Fibroblast of skin of right quadriceps (primary cell): ENCODE measurements at regions not wholly inside any gene's neighbourhood (a gene's known extent, or its start where the extent isn't known, plus 50 kb on each side); places are given as distances from the start of the nearest gene placed in this dataset.
"Not testable (repeated sequence)": the region's sequence is repeated elsewhere in the genome, so short reads cannot be mapped to it uniquely, and the experiment has no call there.

Experiments used
- DNase-seq: peaks from one replicate; pipeline ENCODE4 v3.0.0-alpha.2; 2013

DNA sequence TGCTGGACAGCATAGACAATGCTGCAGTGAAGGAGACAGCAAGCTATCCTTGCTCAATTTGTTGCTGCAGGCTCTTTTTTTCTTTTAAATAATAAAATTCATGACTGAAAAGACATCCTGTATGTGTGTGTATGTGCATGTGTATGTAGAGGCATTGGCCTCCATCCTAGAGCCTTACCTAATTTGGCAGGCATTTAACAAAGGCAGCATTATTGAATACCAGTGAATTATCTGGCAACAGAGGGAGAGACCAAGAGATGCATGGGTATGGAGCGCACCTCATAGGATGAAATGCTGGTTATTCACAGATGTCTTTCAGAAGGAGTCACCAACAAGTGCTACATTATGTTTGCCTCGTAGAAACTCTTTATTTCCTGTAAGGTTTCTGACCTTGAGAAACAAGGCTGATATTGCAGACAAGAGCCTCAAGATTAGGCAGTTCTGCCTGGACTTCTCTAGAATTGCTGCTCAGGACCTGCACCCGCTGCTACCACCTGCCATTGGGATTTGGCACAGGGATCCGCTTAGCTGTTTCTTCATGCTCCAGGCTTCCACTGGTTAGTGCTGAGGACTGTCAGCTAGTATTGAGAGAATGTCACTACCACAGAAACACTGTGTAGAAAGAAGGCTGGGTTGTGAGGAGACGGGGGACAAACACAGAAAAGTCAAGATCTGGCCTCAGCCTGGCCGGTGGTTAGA is 247.7 kb upstream of the RFX3 start:
- no peak for DNase-seq

DNA sequence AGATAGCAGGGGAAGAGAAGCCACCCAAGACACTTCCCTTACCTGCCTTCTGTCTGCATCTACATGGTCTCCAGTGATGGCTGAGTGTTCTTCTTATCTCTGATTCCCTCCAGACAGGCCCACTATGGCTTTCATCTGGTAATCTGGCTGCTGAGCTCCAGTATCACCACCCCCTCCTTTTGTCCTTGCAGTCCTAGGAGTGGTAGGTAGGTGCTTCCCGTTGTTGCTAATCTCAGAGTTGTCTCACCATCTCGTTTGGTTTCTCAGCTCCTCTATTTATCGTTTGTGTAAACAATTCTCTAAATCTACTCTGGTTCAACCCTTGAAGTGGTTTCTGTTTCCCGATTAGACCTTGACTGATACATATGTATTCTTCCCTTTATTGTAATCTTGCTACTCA is 243.8 kb upstream of the RFX3 start:
- no peak for DNase-seq

GRCh38 chr9:3768712-3769457 is 243.1 kb upstream of the RFX3 start:
- DNase-seq: peak; percentile 69

DNA sequence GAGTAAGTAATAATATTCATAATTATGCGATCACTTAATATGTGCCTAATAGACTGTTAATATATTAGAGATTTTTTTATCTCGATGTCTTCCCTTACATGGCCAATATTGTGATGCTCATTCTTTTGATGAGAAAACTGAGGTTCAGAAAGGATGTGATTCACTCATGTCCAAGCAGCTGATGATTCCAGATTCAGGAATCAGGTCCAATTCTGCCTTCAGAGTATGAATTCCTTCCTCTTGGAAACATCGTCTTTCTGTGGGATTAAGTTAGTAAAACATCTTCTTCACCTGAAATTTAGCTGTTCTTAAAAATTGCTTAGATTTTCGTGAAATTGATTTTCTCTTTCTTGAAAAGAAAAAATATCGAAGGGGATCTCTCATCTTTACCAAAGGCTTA is 242.5 kb upstream of the RFX3 start:
- peak; percentile 64 for DNase-seq

- no peak for DNase-seq
Measured at GRCh38 chr9:3762076-3762475, 236.3 kb upstream of the RFX3 start.

DNA sequence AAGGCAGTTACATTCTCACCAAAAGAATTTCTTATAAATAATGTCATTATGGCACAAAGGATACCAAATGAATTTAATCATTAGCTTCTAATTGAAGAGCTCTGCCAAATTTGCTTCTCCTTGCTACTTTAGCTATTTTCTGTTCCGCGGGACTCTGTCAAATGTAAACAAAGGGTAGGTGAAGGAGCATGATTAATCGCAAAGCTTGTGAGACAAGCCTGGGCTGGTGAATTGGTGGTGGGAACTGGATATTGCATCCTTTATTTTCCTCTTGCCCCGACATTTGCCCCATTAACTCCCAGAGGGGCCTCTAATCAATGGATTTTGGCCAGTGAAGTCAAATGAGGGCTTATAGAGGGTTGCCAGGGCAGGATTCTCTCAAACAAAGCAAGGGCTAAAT is 234.2 kb upstream of the RFX3 start:
- no peak for DNase-seq

DNA sequence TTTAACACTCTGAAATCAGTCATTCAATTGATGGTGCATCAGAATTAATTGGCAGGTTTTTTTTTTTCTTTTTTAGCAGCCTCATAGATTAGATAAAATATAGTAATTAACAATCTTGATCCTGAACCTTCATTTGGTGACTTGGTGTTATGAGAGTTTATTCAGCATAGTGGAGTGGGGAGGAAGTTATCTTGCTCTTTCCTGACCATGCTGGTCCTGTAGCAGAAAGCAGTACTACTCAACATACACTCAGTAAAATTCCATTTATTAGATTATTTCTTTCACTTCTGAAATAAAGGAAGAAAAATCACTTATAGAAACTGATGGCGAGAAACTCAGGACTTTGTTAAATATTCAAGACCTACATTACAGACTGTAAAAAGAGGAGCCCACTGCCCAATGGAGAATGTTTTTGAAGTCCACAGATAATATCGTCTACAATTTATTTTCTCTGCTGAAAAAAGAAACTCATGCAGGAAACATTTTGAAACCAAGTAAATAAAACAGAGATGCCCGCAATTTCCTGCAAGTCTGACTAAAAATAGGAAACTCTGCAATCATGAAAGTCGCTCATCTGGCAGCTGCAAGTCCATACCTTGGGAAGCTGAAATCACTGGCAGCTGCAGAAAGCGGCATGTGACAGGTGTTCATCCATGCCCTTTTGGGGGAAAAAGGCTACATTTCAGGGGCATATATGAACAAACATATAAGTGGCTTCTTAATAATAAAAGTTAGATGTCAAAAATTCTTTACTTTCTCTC is 233.2 kb upstream of the RFX3 start:
- DNase-seq: peak; percentile 28

DNA sequence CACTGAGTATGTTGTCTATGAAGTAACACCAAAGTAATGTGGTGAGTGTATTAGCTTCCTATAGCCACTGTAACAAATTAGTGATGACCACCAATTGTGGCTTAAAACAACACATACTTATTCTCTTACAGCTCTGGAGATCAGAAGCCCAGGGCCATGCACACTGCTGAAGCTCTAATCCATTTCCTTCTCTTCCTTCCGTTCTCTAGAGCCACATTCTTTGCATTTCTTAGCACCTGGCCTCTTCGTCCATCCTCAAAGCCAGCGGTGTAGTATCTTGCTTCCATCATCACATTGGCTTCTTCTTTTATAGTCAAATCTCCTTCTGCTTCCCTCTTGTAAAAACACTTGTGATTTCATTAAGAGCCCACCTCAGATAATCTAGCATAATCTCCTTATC is 230.3 kb upstream of the RFX3 start:
- DNase-seq: no peak

DNA sequence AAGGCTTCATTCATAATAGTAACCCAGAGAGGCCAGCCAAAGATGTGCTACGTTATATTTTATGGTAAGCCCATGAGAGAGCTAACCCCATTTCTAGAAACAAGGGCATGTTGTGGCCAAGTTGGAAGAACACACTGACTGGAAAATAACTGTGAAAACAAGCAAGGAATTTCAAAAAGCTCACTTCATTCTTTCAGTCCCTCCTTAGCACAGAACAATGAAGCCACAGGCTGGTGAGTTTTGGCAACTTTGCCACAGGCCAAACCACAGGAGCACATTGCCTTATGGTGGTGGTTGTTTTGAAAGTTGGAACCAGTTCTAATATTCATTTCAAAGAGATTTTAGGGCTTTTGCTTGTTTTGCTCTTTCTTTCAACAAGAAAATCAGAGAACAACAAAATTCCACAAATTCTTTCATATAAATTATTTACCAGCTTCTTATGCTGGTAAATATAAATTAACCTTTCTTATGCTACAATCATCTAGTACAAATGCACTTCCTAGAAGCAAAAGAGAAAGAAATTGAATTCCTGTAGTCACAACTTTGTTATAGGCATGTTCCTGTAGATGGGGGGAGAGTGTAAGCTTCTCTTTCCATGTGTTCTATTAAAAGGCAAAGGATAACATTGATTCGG is 225.4 kb upstream of the RFX3 start:
- DNase-seq: peak; percentile 63

- no peak for DNase-seq
Measured at GRCh38 chr9:3750321-3750720, 224.5 kb upstream of the RFX3 start.

GRCh38 chr9:3746296-3747275 is 220.8 kb upstream of the RFX3 start:
- DNase-seq: peak; percentile 91

GRCh38 chr9:3743901-3744413 is 218.2 kb upstream of the RFX3 start:
- no peak for DNase-seq

- no peak for DNase-seq
Measured at GRCh38 chr9:3742586-3742985, 216.8 kb upstream of the RFX3 start.

- DNase-seq: no peak
Measured at GRCh38 chr9:3741729-3742128, 215.9 kb upstream of the RFX3 start.

DNA sequence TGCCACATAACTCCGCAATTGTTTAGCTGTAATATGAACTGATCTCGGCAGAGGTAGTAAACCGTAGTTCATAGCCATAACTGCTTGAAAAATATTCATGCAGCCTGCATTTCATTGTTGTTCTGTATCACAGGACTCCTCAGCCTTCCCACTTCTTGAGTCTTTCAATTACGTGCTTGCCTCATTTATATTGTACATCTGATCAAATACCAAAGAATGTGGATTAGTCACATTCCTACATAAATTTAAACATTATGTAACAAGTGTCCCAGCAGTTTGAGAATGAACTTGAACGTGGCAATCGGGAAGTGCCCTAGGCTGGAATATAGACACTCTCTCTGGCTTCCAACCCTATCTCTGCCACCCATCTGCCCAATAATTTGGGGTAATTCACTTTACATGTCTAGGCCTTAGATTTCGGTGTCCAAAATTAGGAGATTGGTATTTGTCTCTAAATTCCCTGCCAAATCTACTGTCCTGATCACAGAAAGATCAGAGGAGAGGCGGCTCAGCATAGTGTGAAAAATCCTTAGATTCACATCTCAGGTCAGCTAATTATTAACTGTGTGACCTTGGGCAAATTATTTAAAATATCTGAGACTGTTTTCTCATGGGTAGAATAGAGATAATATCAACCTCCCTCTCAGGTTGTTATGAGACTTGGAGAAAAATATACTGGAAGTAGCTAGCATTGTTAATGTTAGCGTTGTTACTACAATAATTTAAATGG is 215.1 kb upstream of the RFX3 start:
- DNase-seq: peak; percentile 72

- peak; percentile 14 for DNase-seq
Measured at GRCh38 chr9:3736161-3736560, 210.4 kb upstream of the RFX3 start.

- DNase-seq: no peak
Measured at GRCh38 chr9:3735251-3735650, 209.4 kb upstream of the RFX3 start.

GRCh38 chr9:3733527-3734262 is 207.9 kb upstream of the RFX3 start:
- DNase-seq: not testable (repeated sequence)

DNA sequence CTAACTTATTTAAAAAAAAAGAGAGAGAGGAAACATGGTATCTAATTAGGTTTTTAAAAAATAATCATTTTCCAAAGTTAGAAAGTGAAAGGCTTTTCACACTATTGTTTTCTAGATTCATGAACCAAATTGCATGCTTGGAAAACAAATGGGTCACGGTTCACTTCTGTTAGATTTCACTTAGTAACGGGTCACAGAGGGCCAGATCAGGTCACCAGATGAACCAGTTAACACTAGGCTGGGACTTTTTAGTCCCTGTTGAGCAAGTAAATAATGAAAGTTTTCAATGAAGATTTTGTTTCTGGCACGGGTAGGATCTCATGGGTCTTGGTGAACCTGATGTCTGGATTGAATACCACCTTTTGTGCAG is 207.2 kb upstream of the RFX3 start:
- DNase-seq: no peak
